ENCODE measurements at regions not wholly inside any gene's neighbourhood (a gene's known extent, or its start where the extent isn't known, plus 50 kb on each side); places are given as distances from the start of the nearest gene placed in this dataset.

- no peak for TF ChIP-seq ELF1 (IDR thresholded peaks at IDR 0.05; ENCODE audit: borderline replicate concordance, low read depth)
Observed at GRCh38 chr15:23839893-23840474, 152.9 kb upstream of the NDN start (continued).

DNA sequence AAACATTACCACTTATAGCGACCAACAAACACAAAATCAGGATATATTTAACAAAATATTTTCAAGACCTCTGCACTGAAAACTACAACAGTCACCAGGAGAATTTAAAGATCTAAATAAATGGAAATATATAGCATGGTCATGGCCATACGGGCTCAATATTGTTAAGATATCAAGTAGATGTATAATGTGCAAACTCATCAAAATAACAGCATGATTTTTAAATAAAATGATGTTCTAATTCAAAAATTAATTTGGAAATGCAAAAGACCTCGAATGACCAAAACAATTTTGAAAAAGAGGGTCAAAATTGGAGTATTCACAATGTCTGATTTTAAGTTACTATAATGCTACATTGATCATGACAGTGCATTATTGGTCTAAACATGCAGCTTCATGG, 159.1 kb upstream of the NDN start:
- ChIA-PET POLR2A (no interaction called here), CTCF (no interaction called here), RAD21 (ENCODE audit: low non-redundant PET in 1 of 2, low total read pairs in 2 of 2, uncharacterized antibody in 2 of 2, unreplicated experiment in 2 of 2) (no interaction called here)
- Histone ChIP-seq H3K36me3 (ENCODE audit: control insufficient read depth in 1 of 2, insufficient read depth in 2 of 2, low read length in 2 of 2) (no peaks in the 10 kb centered on the region), H3K9me2 (ENCODE audit: insufficient read depth) (no peaks in the 10 kb centered on the region), H3K27ac (ENCODE audit: low read depth, low read length) (no peak overlapping the region), H3K4me2 (ENCODE audit: low read length) (no peak overlapping the region), H3K4me3 (replicated peaks in 1 of 2; ENCODE audit: low read depth in 1 of 2, low read length in 2 of 2) (no peak overlapping the region), H3K9me3 (ENCODE audit: control insufficient read depth in 1 of 2, insufficient read depth in 1 of 2, low read depth in 1 of 2, low read length in 2 of 2) (peaks cover under 1 to 35% of the 10 kb centered on the region in 2 experiments; a peak in 3 of 4 replicates), H3K4me1 (ENCODE audit: control insufficient read depth in 1 of 2, insufficient read depth in 2 of 2, low read length in 2 of 2) (no peaks in the 10 kb centered on the region), H3K9ac (ENCODE audit: low read length) (no peak overlapping the region), H4K20me1 (ENCODE audit: insufficient read depth) (no peaks in the 10 kb centered on the region), H3K27me3 (ENCODE audit: insufficient read depth, low read length) (no peaks in the 10 kb centered on the region), H2AFZ (ENCODE audit: low read depth, low read length, poor library complexity, severe bottlenecking) (no peak overlapping the region), H3K79me2 (ENCODE audit: insufficient read depth, low read length) (no peaks in the 10 kb centered on the region)
- DNase-seq (ENCODE audit: low read depth, low spot score): no peak
- intact Hi-C loops (cut with micrococcal nuclease): no loop called here
- TF ChIP-seq YY1 (IDR thresholded peaks at IDR 0.05; ENCODE audit: extremely low read depth, insufficient replicate concordance, low read depth, low read length) (no peak), ZFX (IDR thresholded peaks at IDR 0.05) (no peak), MAX (IDR thresholded peaks at IDR 0.05) (no peak), EZH2phosphoT487 (IDR thresholded peaks at IDR 0.05; ENCODE audit: borderline replicate concordance) (no peak), EGR1 (IDR thresholded peaks at IDR 0.05; ENCODE audit: low read depth) (no peak), SRF (IDR thresholded peaks at IDR 0.05; ENCODE audit: low read depth) (no peak), EZH2 (IDR thresholded peaks at IDR 0.05) (no peak), SIN3A (IDR thresholded peaks at IDR 0.05; ENCODE audit: low read depth) (no peak), POLR2AphosphoS5 (IDR thresholded peaks at IDR 0.05; ENCODE audit: low read depth, low read length) (no peak), JUND (IDR thresholded peaks at IDR 0.05) (no peak), SP1 (IDR thresholded peaks at IDR 0.05; ENCODE audit: low read depth) (no peak), CEBPB (IDR thresholded peaks at IDR 0.05; ENCODE audit: low read depth) (no peak), ATF3 (IDR thresholded peaks at IDR 0.05) (no peak), CBX3 (IDR thresholded peaks at IDR 0.05; ENCODE audit: low read depth) (no peak), TCF7L2 (IDR thresholded peaks at IDR 0.05; ENCODE audit: borderline replicate concordance, extremely low read depth, insufficient read depth, insufficient read length) (no peak)
- TF ChIP-seq, protein P1, sequence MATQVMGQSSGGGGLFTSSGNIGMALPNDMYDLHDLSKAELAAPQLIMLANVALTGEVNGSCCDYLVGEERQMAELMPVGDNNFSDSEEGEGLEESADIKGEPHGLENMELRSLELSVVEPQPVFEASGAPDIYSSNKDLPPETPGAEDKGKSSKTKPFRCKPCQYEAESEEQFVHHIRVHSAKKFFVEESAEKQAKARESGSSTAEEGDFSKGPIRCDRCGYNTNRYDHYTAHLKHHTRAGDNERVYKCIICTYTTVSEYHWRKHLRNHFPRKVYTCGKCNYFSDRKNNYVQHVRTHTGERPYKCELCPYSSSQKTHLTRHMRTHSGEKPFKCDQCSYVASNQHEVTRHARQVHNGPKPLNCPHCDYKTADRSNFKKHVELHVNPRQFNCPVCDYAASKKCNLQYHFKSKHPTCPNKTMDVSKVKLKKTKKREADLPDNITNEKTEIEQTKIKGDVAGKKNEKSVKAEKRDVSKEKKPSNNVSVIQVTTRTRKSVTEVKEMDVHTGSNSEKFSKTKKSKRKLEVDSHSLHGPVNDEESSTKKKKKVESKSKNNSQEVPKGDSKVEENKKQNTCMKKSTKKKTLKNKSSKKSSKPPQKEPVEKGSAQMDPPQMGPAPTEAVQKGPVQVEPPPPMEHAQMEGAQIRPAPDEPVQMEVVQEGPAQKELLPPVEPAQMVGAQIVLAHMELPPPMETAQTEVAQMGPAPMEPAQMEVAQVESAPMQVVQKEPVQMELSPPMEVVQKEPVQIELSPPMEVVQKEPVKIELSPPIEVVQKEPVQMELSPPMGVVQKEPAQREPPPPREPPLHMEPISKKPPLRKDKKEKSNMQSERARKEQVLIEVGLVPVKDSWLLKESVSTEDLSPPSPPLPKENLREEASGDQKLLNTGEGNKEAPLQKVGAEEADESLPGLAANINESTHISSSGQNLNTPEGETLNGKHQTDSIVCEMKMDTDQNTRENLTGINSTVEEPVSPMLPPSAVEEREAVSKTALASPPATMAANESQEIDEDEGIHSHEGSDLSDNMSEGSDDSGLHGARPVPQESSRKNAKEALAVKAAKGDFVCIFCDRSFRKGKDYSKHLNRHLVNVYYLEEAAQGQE (IDR thresholded peaks at IDR 0.05; ENCODE audit: low read depth): no peak
- TF ChIP-seq, protein P2, sequence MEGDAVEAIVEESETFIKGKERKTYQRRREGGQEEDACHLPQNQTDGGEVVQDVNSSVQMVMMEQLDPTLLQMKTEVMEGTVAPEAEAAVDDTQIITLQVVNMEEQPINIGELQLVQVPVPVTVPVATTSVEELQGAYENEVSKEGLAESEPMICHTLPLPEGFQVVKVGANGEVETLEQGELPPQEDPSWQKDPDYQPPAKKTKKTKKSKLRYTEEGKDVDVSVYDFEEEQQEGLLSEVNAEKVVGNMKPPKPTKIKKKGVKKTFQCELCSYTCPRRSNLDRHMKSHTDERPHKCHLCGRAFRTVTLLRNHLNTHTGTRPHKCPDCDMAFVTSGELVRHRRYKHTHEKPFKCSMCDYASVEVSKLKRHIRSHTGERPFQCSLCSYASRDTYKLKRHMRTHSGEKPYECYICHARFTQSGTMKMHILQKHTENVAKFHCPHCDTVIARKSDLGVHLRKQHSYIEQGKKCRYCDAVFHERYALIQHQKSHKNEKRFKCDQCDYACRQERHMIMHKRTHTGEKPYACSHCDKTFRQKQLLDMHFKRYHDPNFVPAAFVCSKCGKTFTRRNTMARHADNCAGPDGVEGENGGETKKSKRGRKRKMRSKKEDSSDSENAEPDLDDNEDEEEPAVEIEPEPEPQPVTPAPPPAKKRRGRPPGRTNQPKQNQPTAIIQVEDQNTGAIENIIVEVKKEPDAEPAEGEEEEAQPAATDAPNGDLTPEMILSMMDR (IDR thresholded peaks at IDR 0.05 in 2 of 3, conservative IDR thresholded peaks at IDR 0.05 in 1 of 3; ENCODE audit: borderline replicate concordance in 1 of 3, insufficient read depth in 1 of 3, low read depth in 2 of 3, low read length in 2 of 3): no peak
- no peak for ATAC-seq
- BruUV-seq (replicated peaks): no TSS peak

Data from HCT116 (cell line).